ENCODE measurements at regions not wholly inside any gene's neighbourhood (a gene's known extent, or its start where the extent isn't known, plus 50 kb on each side); places are given as distances from the start of the nearest gene placed in this dataset.

- TF ChIP-seq CTCF (IDR thresholded peaks at IDR 0.05 in 2 of 3, conservative IDR thresholded peaks at IDR 0.05 in 1 of 3; ENCODE audit: insufficient read depth in 2 of 3, low read depth in 1 of 3, low read length in 3 of 3) (no peak), HDAC2 (IDR thresholded peaks at IDR 0.05) (no peak), NFYB (IDR thresholded peaks at IDR 0.05; ENCODE audit: extremely low read depth, insufficient read length) (no peak), RFX5 (IDR thresholded peaks at IDR 0.05; ENCODE audit: low read depth, low read length) (no peak), EP300 (IDR thresholded peaks at IDR 0.05; ENCODE audit: low read length) (no peak), SMC3 (conservative IDR thresholded peaks at IDR 0.05; ENCODE audit: insufficient read depth, low read depth, low read length) (no peak)
These were observed 60.5 kb upstream of the SGK1 start for GRCh38 chr6:134378426-134378825.
